SK-N-DZ (cell line): ENCODE measurements at regions not wholly inside any gene's neighbourhood (a gene's known extent, or its start where the extent isn't known, plus 50 kb on each side); places are given as distances from the start of the nearest gene placed in this dataset.
"Not testable (repeated sequence)": the region's sequence is repeated elsewhere in the genome, so short reads cannot be mapped to it uniquely, and the experiment has no call there.

Source experiments
- DNase-seq: peaks from one replicate; pipeline ENCODE4 v3.0.0-alpha.2; 2015; ENCODE audit warnings: low spot score

DNA sequence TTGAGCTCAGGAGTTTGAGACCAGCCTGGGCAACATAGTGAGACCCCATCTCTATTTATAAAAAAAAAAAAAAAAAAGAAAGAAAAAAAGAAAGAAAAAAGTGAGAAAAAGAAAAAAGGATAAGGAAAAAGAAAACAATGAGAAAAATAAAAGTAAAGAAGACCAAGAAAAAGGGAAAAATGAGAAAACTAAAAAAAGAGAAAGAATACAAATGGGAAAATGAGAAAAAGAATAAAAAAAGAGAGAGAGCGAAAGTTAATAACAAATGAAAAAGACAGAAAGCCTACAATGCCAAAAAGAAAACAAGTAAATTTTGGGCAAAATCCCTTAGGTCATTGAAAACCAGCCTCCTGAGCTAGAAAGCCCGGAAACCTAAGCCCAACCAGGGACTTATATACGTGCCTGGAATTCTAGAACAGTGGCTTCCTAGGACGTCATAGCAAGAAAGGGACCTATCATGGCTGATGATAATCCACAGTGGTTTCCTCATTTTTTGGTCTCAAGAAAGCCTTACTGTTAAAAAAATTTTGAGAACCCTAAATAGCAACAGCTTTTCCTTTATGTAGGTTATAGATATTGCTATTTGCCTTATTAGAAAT, 131.7 kb upstream of the CLINT1 start:
- no peak for DNase-seq

DNA sequence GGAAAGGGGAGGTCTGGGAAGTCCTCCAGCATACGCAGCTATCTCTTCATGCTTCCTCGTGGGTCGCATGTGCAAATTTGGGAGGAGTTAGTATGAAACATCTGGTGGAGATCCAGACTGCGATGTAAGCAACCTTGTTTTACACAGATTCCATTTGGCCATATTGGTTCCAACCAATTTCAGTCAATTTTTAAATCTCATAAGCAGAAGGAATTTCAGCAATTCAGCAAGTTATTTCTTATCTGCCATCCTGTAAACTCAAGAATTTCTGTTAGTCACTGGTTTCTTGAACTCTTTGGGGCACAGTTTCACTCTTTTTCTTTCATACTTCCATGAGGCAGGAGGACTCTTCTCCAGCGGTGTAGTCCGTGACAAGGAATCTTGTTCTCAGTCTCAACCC, 130.4 kb upstream of the CLINT1 start:
- no peak for DNase-seq

DNA sequence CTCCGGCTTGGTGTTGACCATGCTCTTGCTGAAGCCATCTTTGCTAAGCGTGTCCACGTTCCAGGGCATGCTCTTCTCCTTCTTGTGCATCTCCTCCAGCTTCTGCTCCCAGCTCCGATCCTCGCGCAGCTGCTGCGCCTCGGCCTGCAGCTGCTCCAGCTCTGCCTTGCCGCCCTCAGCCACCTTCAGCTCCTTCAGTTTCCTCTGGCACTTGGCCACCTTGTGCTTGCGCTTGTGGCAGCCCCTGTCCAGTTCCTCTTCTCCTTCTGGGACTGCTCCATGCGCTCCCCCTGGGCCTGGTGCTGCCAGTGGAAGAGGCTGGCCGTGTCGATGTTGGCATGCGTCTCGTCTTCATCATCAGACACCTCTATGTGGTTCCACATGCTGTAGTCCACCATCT, 128.3 kb upstream of the CLINT1 start:
- no peak for DNase-seq

DNA sequence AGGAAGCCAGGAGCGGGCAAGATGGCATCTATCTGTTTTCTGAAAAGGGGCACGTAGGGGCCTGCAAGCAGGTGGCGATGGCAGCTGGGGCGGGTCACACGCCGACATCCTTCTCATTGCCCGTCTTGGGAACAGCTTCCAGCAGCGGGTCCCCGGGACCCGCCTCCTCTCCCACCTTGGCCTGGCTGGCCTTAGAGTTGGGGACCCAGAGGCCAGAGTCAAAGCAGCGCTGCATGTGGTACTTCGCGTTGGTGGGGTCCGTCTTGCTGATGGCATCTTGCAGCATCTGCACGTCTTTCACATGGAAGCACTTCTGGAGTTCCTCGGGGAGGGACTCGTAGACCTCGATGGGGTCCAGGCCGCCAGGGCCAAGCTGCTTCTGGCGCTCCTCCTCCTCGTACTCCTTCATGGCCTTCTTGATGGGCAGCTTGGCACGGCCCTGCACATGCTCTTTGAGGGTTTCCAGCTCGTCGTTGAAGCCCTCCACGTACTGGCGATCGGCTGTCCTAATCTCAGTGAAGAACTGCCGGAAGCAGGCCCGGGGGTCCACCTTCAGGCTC, 127.6 kb upstream of the CLINT1 start:
- DNase-seq, result no peak

DNA sequence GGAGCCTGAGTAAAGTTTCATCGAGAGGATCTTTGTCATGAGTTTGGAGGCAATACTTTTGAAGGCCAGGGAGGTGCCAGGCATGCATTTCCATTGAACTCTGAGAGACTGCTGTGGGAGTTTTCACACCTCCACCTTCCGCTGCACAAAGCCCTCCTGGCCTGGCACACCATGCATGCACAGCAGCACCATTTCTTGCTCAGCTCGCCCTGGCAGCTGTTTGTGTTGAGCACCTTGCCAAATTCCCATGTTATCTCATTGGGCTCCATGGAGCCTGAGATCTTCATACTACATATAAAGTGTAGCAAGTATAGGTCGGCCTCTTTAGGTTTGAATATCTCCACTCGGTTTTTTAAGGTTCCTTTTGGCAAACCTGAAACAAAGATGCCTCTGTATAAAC, 125.7 kb upstream of the CLINT1 start:
- DNase-seq, result no peak

DNA sequence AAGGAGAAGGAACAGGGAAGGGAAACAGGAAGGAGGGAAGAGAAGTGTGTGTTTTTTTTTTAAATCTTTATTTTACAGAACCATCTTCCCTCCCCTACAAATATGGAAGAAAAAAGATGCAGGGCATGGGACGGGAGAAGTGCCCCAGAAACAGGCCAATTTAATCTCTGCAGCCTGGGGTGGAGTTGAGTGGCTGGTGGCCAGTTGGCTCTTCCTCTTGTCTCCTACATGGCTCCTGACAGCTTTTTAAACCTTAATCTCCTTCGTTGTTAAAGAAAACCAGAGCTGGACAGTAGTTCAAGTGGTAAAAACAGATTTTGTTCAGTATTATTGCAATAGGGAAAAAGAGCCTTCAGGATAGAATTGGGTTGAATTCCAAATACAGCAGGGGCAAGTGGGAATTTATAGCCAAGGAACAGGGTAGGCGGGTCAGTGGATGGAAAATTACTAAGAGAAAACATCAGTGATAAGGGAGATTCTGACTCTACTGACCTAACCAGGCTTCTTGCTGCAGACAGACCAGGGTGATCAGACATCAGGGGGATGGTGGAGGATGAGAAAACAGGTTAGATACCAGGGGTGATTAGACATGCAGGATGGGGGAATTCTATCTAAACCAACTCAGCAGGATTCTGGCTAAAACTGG, 125.1 kb upstream of the CLINT1 start:
- no peak for DNase-seq

DNA sequence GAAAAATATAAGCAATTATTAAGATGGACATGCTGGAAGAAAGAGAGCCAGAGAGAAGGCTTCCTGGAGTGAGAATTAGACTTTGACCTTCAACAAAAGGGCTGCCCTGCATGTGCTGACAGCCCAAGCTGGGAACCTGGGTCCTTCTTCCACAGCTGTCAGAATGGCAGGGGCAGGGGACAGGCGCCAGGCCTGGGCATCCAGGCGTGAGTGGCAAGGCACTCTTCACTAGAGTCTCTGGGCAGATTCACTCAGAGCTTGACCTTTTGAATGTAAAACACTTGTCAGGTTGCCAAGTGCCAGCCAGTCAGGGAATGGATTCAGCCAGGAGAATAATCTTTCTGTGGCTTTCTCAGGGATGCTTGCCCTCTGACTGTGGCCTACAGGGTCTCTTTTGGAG, 119.1 kb upstream of the CLINT1 start:
- DNase-seq, result no peak

DNA sequence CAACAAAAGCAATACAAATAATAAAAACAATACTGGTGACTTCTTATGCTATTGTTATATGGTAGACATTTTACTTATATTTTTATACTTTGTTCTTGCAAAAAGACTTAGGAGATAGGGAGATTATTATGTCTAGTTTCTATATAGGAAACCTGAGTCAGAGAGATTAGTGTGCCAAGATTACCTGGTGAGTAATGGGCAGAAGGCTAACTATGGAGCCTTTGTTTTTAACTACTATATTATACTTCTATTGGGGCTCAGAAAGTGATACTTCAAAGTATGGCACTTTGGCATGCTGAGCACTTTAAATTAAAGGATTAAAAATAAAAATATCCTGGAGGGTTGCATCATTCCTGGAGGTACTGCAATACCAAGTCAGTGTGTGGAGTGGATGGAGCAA, 117.5 kb upstream of the CLINT1 start:
- DNase-seq, result no peak

DNA sequence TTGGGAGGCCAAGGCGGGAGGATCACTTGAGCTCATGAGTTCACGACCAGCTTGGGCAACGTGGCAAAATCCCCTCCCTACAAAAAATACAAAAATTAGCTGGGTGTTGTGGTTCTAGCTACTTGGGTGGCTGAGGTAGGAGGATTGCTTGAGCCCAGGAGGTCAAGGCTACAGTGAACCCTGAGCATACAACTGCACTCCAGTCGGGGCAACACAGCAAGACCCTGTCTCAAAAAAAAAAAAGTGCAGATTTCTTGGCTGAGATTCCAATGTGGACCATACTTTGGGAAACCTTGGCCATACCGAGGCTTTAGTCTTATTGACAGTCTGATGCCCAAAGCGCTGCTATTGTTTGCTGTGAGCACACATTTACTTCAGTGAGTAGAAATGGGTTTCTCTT, 113.6 kb upstream of the CLINT1 start:
- no peak for DNase-seq

DNA sequence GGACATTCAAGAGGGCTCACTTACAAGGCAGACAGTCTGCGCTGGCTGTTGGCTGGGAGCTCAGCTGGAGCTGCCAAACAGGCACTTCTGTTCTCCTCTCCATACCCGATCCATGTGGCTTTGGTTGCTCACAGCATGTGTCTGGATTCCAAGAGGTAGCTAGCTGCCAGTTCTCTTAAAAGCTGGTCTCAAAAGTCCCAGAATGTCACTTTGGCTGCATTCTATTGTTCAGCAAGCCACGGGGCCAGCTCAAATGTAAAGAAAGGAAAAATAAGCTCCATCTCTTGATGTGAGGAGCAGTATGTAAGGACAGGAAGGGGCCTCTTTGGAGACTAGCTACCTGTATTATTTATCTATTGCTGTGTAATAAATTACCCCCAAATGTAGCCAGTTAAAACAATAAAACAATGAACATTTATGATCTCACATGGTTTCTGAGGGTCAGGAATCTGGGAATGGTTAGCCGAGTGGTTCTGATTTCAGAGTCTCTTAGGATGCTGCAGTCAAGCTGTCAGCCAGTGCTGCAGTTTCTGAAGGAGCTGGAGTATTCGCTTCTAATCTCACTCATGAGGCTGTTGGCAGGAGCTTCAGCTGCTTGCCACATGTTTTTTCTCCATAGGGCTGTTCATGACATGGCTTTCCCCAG, 112.7 kb upstream of the CLINT1 start:
- DNase-seq, result no peak

DNA sequence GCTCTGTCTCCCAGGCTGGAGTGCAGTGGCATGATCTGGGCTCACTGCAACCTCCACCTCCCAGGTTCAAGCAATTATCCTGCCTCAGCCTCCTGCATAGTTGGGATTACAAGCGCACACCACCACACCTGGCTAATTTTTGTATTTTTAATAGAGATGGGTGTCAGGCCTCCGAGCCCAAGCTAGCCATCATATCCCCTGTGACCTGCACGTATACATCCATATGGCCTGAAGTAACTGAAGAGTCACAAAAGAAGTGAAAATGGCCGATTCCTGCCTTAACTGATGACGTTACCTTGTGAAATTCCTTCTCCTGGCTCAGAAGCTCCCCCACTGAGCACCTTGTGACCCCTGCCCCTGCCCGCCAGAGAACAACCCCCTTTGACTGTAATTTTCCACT, 109.6 kb upstream of the CLINT1 start:
- not testable (repeated sequence) for DNase-seq

DNA sequence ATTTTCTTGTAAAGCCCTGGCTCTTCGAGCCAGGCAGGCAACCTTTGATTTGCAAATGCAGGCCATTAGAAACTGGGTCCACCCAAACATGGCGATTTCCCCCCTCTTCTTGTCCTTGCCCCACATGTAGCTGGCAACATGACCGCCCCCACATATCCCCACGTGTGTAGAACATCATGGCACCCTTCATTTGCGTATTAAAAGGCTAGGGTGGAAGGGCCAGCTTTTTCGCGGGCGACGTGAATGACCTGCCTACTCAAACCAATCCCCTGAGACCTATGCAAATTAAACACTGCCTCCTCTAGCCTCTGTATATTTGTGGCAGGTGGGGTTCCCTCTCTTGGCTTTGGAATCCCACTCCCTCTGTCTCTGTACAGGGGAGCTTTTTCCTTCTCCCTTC, 107.0 kb upstream of the CLINT1 start:
- no peak for DNase-seq

DNA sequence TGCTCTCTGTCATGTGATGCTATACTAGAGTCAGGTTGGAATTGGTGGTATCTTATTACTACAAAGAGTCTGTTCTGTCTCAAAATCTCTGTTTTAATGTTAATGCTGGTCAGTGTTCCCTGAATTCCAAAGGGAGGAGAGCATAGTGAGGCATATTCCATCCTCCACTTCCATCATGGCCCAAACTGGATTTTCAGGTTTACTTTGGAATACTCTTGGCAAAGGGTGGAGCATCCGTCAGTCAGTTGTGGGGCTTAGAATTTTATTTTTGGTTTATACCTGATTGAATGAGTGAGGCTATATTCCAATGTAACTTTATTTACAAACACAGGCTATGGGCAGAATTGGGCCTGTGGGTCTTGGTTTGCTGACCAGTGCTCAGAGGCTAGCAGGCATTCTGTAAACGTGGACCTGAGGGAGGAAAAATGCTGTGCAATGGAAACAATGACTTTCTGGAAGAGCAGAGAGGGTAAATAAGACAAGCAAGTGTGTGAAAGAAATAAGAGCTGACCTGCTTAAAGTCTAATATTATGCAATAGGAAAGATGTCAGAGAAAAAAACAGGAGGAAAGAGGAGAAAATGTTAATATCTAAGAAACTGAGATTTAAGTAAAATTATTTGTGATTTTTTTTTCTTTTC, 106.2 kb upstream of the CLINT1 start:
- no peak for DNase-seq

DNA sequence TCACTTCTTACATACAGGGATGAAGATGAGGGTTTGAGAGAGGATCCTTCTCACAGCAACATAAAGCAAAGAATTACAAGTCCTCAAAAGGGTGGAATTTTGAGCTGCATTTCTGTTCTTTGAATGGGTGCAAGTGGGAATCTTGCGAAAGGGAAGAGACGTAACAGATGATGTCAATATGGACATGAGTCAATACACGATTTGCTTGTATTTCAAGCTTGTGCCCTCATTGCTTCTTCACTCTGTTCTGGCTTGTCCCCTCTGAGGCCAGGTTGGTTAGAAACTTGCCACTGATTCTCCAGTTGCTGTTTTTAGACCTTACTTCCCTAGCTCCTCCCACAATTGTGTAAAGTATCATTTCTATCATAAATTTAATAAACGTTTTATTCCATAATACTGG, 104.8 kb upstream of the CLINT1 start:
- DNase-seq, result no peak

DNA sequence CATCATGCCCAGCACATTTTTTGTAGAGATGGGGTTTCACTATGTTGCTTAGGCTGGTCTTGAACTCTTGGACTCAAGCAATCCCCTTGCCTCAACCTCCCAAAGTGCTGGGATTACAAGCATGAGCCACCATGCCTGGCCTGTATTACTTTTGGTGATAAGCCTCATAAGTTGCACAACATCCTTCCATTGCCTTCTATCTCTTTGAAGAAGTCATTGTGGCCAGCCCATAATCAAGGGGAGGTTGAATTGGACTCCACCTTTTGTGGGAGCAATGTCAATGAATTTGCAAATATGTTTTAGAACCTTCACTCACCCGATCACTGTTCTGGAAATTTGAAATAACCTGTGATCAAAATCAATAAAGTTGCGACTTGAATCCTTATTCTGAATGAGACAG, 104.3 kb upstream of the CLINT1 start:
- DNase-seq, result no peak

DNA sequence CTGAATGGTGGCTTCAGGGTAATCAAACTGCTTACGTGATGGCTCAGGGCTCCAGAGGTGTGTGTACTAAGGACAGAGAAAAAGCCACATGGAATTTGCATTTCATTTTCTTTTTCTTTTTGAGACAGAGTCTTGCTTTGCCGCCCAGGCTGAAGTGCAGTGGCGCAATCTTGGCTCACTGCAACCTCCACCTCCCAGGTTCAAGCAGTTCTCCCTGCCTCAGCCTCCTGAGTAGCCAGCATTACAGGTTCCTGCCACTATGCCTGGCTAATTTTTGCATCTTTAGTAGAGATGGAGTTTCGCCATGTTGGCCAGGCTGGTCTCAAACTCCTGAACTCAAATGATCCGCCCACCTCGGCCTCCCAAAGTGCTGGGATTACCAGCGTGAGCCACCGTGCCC, 103.7 kb upstream of the CLINT1 start:
- not testable (repeated sequence) for DNase-seq

DNA sequence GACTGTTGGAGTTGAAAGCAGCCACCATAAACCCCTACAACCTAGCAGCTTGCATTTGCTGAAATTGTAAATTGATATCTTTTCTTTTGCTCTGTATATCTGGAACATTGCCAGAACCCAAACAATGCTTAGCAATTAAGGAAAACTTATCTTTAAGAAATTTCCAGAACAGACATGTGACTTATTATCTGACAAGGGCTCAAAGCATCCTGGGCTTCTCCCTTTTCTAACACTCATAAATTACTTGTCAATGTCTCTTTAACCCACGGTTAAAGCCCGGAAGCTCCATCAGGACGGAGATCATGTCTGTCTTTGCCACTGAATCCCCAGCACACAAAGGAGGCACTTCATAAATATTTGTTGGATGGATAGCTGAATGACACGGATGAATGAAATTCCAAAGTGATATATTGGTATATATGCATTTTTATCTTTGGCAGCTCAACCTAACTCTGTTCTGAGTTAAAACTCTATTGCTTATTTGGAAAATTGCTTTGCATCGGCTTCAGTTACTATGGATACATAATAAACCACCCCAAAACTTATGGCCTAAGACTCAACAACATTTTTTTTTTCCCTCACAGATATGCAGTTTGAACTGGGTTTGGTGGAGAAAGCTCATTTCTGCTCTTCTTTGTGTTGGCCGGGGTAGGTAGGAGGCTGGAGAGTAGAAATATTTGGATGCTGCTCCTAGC, 103.1 kb upstream of the CLINT1 start:
- peak; percentile 70 for DNase-seq

DNA sequence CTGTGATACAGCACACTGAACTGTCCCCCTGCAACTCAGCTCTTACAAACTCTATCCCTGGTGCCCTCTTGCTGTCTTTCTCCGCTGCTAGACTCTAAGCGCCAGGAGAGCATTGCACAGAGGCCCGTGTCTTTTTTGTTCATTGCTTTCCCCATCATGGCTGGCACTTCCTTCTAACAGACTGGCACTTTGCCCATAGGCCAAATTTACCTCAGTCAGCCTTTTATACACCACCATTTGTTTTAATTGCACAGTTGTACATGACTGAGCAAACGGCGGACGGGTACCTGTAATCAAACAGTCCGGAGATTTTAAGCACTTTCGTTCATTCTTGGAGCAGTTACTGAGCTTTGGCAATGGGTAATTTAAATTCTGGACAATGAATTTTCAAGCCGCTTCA, 102.2 kb upstream of the CLINT1 start:
- peak; percentile 39 for DNase-seq

DNA sequence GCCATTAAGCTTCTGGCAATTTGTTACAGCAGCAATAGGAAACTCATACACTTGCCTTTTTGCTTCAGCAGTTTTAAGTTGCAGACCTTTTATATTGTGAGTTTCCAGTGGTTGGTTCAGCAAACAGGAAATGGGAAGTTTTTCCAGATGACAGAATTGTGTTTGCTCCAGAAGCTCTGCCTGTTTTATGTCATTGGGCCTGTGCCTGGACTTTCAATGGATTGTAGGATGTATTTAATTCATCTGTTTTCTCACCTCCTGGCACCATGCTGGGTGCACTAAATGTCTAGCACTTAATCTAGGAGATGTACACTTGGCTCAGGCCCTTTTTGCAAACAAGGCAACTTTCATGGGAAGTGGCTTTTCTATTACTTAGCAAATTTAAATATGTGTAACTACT, 100.4 kb upstream of the CLINT1 start:
- no peak for DNase-seq

DNA sequence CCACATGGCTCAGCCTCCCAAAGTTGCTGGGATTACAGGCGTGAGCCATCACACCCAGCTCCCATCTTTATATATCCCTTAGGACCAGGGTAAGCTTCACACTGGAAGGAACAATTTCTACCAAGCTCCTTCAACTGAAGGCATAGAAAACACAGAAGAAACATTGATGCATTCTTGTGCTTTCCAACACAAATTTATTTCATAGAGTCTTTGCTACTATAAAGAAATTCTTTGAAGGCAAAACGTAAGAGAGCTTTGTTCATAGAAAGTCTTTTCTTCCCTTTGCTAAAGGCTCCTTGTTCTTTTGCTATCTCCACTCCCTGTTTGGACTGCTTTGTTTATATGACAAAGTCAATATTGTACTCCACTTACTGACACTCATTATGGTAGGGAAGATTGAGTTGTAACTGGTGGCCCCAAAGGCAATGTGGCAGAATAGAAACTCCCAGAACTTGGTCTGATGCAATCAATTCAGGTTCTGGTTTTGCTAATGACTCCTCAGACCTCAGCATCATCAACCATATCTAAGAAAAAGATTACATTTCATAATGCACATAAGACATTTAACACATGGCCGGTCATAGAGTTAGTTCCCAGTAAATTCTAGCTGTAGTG, 97.4 kb upstream of the CLINT1 start:
- peak; percentile 48 for DNase-seq

DNA sequence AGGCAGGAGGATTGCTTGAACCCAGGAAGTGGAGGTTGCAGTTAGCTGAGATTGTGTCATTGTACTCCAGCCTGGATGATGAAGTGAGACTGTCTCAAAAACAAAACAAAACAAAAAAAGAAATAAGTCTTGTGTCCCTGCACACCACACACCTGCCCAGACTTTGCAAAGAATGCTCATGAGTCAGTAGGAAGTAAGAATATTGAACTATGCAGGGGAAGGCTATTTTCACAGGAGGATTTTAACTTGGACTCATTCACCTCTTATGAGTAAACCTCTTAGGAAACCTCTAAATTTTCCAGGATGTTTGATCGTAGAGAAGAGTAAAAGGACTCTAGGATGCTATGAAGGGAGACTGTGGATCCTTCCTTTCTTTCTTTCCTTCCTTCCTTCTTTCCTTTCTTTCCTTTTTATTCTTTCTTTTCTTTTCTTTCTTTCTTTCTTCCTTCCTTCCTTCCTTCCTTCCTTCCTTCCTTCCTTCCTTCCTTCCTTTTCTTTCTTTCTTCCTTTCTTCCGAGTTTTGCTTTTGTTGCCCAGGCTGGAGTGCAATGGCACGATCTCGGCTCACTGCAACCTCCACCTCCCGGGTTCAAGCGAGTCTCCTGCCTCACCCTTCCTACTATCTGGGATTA, 96.7 kb upstream of the CLINT1 start:
- DNase-seq, result no peak
